Astrocyte (in vitro differentiated cells and primary cell): ENCODE measurements at regions not wholly inside any gene's neighbourhood (a gene's known extent, or its start where the extent isn't known, plus 50 kb on each side); places are given as distances from the start of the nearest gene placed in this dataset.

Experiments
- EZH2 ChIP-seq: IDR thresholded peaks from 2 replicates; pipeline ENCODE4 v1.6.1; 2012; ENCODE audit warnings: mild to moderate bottlenecking, low read length, inconsistent platforms; ENCODE audit not compliant: insufficient read depth
- TF ChIP-seq, protein P1 (sequence below): IDR thresholded peaks from 2 replicates; pipeline ENCODE4 v1.5.1; 2011; ENCODE audit warnings: low read depth, mild to moderate bottlenecking, inconsistent platforms, low read length, moderate library complexity; ENCODE audit not compliant: insufficient read depth

- TF ChIP-seq, protein P1, sequence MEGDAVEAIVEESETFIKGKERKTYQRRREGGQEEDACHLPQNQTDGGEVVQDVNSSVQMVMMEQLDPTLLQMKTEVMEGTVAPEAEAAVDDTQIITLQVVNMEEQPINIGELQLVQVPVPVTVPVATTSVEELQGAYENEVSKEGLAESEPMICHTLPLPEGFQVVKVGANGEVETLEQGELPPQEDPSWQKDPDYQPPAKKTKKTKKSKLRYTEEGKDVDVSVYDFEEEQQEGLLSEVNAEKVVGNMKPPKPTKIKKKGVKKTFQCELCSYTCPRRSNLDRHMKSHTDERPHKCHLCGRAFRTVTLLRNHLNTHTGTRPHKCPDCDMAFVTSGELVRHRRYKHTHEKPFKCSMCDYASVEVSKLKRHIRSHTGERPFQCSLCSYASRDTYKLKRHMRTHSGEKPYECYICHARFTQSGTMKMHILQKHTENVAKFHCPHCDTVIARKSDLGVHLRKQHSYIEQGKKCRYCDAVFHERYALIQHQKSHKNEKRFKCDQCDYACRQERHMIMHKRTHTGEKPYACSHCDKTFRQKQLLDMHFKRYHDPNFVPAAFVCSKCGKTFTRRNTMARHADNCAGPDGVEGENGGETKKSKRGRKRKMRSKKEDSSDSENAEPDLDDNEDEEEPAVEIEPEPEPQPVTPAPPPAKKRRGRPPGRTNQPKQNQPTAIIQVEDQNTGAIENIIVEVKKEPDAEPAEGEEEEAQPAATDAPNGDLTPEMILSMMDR = no peak
- TF ChIP-seq EZH2 = no peak
Measured at GRCh38 chr12:46650688-46651087, 175.1 kb downstream of the SLC38A4 start.
